GM12873 (cell line): ENCODE measurements at regions not wholly inside any gene's neighbourhood (a gene's known extent, or its start where the extent isn't known, plus 50 kb on each side); places are given as distances from the start of the nearest gene placed in this dataset.

Source experiments
- TF ChIP-seq, protein P1 (sequence below): IDR thresholded peaks from 2 replicates; pipeline ENCODE4 v1.5.1; 2012; ENCODE audit warnings: low read depth, mild to moderate bottlenecking, moderate library complexity, low read length, control low read depth; ENCODE audit not compliant: insufficient read depth; ENCODE audit errors: missing control alignments

DNA sequence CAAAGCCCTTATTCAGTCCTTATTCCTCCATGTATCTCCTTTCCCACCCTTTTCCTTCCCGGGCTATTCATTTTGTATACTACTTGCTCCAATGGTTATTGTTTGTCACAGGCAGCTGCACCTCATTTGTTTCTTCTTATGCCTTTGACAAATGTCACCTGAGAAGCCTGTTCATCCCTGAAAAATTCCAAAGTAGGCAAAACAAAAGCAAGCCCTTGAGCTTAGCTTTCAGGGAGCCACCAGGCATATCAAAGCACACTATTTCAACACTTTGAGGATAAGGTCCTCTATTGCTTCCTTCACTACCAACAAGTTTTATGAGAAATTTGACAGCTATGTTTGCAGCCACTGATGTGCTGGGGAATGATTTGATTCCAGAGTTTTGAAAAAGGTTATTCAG lies 738.7 kb upstream of the LMO3 start:
- TF ChIP-seq, protein P1, sequence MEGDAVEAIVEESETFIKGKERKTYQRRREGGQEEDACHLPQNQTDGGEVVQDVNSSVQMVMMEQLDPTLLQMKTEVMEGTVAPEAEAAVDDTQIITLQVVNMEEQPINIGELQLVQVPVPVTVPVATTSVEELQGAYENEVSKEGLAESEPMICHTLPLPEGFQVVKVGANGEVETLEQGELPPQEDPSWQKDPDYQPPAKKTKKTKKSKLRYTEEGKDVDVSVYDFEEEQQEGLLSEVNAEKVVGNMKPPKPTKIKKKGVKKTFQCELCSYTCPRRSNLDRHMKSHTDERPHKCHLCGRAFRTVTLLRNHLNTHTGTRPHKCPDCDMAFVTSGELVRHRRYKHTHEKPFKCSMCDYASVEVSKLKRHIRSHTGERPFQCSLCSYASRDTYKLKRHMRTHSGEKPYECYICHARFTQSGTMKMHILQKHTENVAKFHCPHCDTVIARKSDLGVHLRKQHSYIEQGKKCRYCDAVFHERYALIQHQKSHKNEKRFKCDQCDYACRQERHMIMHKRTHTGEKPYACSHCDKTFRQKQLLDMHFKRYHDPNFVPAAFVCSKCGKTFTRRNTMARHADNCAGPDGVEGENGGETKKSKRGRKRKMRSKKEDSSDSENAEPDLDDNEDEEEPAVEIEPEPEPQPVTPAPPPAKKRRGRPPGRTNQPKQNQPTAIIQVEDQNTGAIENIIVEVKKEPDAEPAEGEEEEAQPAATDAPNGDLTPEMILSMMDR, result no peak

DNA sequence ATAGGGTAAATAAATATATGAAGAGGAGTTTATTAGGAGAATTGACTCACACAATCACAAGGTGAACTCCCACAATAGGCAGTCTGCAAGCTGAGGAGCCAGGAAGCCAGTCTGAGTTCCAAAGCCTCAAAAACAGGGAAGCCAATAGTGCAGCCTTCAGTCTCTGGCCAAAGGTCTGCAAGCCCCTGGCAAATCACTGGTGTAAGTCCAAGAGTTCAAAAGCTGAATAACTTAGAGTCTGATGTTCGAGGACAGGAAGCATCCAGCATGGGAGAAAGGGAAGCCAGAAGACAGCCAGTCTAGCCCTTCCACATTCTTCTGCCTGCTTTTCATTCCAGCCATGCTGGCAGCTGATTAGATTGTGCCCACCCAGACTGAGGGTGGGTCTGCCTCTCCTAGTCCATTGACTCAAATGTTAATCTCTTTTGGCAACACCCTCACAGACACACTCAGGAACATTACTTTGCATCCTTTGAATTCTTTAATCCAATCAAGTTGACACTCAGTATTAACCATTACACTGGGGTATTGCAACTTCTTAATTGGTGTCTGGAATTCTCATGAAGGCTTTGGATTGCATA lies 736.5 kb upstream of the LMO3 start:
- TF ChIP-seq, protein P1, result no peak

DNA sequence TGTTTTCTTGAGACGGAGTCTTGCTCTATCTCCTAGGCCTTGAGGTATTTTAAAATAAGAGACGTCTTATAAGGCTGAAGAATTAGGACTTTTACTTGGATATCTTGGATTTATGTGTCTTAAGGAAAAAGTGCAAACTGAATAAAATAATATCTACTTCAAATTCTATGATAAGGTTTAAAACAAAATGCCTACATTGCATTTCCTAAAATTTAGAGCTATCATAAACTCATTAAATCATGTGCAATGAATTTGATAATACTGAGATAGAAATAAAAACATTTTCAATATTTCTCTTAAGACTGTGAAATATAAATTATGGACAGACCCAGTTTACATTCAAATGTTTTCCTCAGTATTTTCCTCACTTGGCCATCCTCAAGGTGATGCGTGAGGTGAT lies 729.5 kb upstream of the LMO3 start:
- TF ChIP-seq, protein P1, result no peak

DNA sequence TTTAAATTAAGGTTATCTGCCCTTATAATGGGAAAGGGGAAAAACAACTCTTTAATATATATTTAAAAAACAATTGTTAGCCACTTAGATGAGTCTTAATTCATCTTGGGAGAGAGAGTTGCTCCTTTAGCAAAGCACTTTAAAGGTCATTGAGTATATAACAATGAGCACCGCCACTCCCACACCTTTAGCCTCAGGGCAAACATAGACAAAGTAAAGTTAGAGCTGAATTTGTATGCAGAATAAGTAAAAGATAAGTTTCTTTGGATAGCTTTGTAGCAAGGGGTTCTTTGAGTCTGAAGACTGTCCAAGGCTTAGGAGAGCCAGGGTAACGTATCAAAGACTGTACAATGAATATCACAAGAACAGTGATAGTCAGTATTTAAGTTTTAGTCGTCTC lies 728.8 kb upstream of the LMO3 start:
- TF ChIP-seq, protein P1, result no peak

DNA sequence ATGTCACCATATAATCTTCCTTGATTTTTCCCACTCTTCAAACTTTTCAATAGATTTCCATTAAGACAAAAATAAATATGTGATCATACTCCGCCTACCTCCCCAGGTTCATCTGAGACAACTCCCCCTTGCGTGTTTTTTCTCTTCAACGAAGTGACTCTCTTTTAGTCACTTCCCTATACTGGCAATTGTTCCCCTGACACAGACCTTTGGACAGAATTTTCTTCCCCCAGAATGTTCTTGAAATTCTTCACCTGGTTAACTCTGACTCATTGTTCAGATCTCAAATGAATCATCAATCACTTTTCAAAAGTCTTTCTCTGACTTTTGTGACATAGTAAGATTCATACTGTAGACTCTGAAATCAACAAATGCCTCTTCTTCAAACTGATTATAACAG lies 727.3 kb upstream of the LMO3 start:
- TF ChIP-seq, protein P1, result no peak

DNA sequence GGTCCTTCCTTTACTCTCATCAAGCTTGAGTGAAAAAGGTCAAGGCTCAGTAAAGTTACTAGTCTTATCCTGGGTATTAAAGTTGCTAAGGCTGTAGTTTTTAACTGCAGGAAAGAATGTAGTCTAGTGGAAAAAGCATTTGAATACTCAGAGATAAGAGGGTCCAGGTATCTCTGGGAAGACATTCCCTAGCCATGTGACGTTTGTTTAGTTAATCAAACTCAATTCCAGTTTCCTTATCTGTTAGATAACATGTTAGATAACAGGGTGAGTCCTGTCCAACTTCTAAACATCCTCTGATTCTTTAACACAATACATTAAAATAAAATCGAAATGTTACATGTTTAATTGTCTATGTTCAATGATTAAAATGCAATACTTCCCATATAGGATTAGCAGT lies 720.7 kb upstream of the LMO3 start:
- TF ChIP-seq, protein P1, result no peak

DNA sequence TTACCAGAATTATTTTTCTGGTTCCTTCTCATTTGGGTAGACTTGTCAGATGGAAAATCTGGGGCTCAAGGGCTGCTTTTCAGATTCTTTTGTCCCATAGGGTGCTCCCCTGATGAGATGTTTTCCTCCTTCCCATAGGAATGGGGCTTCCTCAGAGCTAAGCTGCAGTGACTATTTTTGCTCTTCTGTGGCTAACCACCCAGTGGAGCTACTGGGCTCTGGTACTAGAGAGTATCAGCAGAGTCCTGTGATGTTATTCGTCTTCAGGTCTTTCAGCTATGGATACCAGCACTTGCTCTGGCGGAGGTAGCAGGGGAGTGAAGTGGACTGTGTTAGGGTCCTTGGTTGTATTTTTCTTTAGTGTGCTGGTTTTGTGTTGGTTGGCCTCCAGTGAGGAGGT lies 716.1 kb upstream of the LMO3 start:
- TF ChIP-seq, protein P1, result no peak
